GM20000 (cell line): ENCODE measurements at regions not wholly inside any gene's neighbourhood (a gene's known extent, or its start where the extent isn't known, plus 50 kb on each side); places are given as distances from the start of the nearest gene placed in this dataset.
A peak's percentile ranks its signal among the peaks of the same experiment; 100 is the strongest.
"Not testable (repeated sequence)": the region's sequence is repeated elsewhere in the genome, so short reads cannot be mapped to it uniquely, and the experiment has no call there.

Experiments
- DNase-seq: peaks from one replicate; pipeline ENCODE4 v3.0.0; 2012; ENCODE audit warnings: low spot score
- CTCF ChIP-seq: IDR thresholded peaks from 2 replicates; pipeline ENCODE4 v1.5.1; 2012; ENCODE audit warnings: mild to moderate bottlenecking, control low read depth; ENCODE audit errors: extremely low read depth, missing control alignments

GRCh38 chr15:89004726-89005030 is 83.6 kb upstream of the ABHD2 start:
- TF ChIP-seq CTCF = no peak
- DNase-seq = no peak

- DNase-seq = not testable (repeated sequence)
Measured at GRCh38 chr15:89007527-89007926, 80.7 kb upstream of the ABHD2 start.

- DNase-seq = no peak
- no peak for TF ChIP-seq CTCF
Measured at GRCh38 chr15:89007989-89008388, 80.3 kb upstream of the ABHD2 start.

- DNase-seq = no peak
- no peak for TF ChIP-seq CTCF
Measured at GRCh38 chr15:89009080-89009479, 79.2 kb upstream of the ABHD2 start.

- no peak for DNase-seq
- no peak for TF ChIP-seq CTCF
Measured at GRCh38 chr15:89015412-89016097, 72.7 kb upstream of the ABHD2 start.

- DNase-seq = no peak
- TF ChIP-seq CTCF = no peak
Measured at GRCh38 chr15:89016549-89017041, 71.7 kb upstream of the ABHD2 start.

GRCh38 chr15:89017370-89018066 is 70.7 kb upstream of the ABHD2 start:
- TF ChIP-seq CTCF = peak; percentile 53

GRCh38 chr15:89018207-89018606 is 70.0 kb upstream of the ABHD2 start:
- TF ChIP-seq CTCF = no peak

More at GRCh38 chr15:89017370-89018066, 70.7 kb upstream of the ABHD2 start:
- peak; percentile 75 for DNase-seq

More at GRCh38 chr15:89018207-89018606, 70.0 kb upstream of the ABHD2 start:
- DNase-seq = no peak
